K562 (cell line): ENCODE measurements at regions not wholly inside any gene's neighbourhood (a gene's known extent, or its start where the extent isn't known, plus 50 kb on each side); places are given as distances from the start of the nearest gene placed in this dataset.

Source experiments
- ETV6 ChIP-seq, 3 experiments: fragments of 150-350 bp in 1 of 3; sonication (generic) in 1 of 3; formaldehyde crosslinking in 1 of 3; IDR thresholded peaks; 2 replicates each; pipeline versions ENCODE4 v1.6.1 to v1.8.0; 2014 to 2022; ENCODE audit warnings: borderline replicate concordance in 2 of 3, low read depth in 2 of 3, antibody characterized with exemption in 1 of 3, low read length in 1 of 3, mild to moderate bottlenecking in 1 of 3, missing genetic modification reagents in 1 of 3
- EZH2 ChIP-seq: IDR thresholded peaks from 2 replicates; pipeline ENCODE4 v1.6.1; 2012; ENCODE audit warnings: low read depth, mild to moderate bottlenecking, inconsistent platforms, low read length, borderline replicate concordance
- HDAC1 ChIP-seq, 2 experiments: fragments of 450-650 bp; IDR thresholded peaks; 2 replicates each; pipeline ENCODE4 v1.6.1; 2016 to 2017; ENCODE audit warnings: inconsistent platforms in 1 of 2, mild to moderate bottlenecking in 1 of 2, moderate library complexity in 1 of 2
- MAFK ChIP-seq: IDR thresholded peaks from 2 replicates; pipeline ENCODE4 v1.6.1; 2011; ENCODE audit warnings: low read length, improper control_type of control experiment
- POLR2A ChIP-seq: fragments of 450-650 bp; conservative IDR thresholded peaks from 2 replicates; pipeline ENCODE4 v1.6.1; 2016
- REST ChIP-seq, 2 experiments: fragments of 450-650 bp; formaldehyde crosslinking in 1 of 2; IDR thresholded peaks; 2 replicates each; pipeline versions ENCODE4 v1.4.0 to v1.6.1; 2014 to 2020; ENCODE audit warnings: mild to moderate bottlenecking in 2 of 2, borderline replicate concordance in 1 of 2, low read depth in 1 of 2
- ZBTB43 ChIP-seq: sonication (generic); formaldehyde crosslinking; IDR thresholded peaks from 2 replicates; pipeline ENCODE4 v1.8.0; 2023; ENCODE audit warnings: mild to moderate bottlenecking, missing genetic modification reagents
- ZC3H4 ChIP-seq: sonication (generic); formaldehyde crosslinking; IDR thresholded peaks from 2 replicates; pipeline ENCODE4 v1.9.0; 2021; ENCODE audit warnings: missing genetic modification reagents, borderline replicate concordance
- ZNF253 ChIP-seq: fragments of 250-450 bp; sonication (Bioruptor Pico); conservative IDR thresholded peaks from 2 replicates; pipeline ENCODE4 v1.6.1; 2021; ENCODE audit warnings: mild to moderate bottlenecking
- TF ChIP-seq, protein P1 (sequence below), 3 experiments: IDR thresholded peaks in 2 of 3; conservative IDR thresholded peaks in 1 of 3; 2 replicates each; pipeline ENCODE4 v1.5.1; 2011 to 2012; ENCODE audit warnings: low read length in 3 of 3, mild to moderate bottlenecking in 3 of 3, control low read depth in 2 of 3, improper control_type of control experiment in 1 of 3, inconsistent platforms in 1 of 3, low read depth in 1 of 3, mixed read lengths in 1 of 3, moderate library complexity in 1 of 3; ENCODE audit not compliant: insufficient read depth in 2 of 3
- TF ChIP-seq, protein P2 (sequence below), 2 experiments: fragments of 450-650 bp in 1 of 2; IDR thresholded peaks; 2 replicates each; pipeline ENCODE4 v1.6.1; 2011 to 2017; ENCODE audit warnings: low read depth in 2 of 2, antibody characterized with exemption in 1 of 2, borderline replicate concordance in 1 of 2, low read length in 1 of 2, mild to moderate bottlenecking in 1 of 2, mixed read lengths in 1 of 2; ENCODE audit not compliant: control insufficient read depth in 1 of 2

DNA sequence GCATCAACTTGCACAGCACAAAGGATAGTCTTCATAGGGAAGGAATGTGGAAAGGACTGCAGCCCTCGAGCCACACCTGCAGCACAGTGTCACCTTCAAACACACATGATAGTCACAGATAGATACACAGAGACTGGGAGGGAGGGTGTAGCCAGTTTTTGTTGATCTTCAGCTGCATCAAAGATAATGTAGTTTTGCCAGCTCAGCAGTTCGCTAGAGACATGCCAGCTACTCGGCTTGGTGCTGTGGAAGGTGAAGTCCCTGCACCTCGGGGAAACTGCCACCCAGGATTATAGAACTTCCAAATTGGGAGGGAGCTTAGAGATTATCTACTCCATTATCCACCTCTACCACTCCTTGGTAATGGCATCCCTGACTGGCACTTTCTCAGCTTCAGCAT lies 92.9 kb upstream of the PAK3 start:
- TF ChIP-seq ETV6 (IDR thresholded peaks at IDR 0.05; ENCODE audit: borderline replicate concordance in 1 of 2, low read depth in 2 of 2, low read length in 1 of 2) (no peak), ETV6 (CRISPR knock-in tag; IDR thresholded peaks at IDR 0.05; ENCODE audit: borderline replicate concordance) (no peak), REST (IDR thresholded peaks at IDR 0.05; ENCODE audit: borderline replicate concordance) (no peak), REST (CRISPR knock-in tag; IDR thresholded peaks at IDR 0.05; ENCODE audit: low read depth) (no peak), ZBTB43 (no peak), EZH2 (no peak), POLR2A (no peak), MAFK (no peak), HDAC1 (IDR thresholded peaks at IDR 0.05) (no peak), ZC3H4 (CRISPR knock-in tag) (no peak), ZNF253 (no peak)
- TF ChIP-seq, protein P1, sequence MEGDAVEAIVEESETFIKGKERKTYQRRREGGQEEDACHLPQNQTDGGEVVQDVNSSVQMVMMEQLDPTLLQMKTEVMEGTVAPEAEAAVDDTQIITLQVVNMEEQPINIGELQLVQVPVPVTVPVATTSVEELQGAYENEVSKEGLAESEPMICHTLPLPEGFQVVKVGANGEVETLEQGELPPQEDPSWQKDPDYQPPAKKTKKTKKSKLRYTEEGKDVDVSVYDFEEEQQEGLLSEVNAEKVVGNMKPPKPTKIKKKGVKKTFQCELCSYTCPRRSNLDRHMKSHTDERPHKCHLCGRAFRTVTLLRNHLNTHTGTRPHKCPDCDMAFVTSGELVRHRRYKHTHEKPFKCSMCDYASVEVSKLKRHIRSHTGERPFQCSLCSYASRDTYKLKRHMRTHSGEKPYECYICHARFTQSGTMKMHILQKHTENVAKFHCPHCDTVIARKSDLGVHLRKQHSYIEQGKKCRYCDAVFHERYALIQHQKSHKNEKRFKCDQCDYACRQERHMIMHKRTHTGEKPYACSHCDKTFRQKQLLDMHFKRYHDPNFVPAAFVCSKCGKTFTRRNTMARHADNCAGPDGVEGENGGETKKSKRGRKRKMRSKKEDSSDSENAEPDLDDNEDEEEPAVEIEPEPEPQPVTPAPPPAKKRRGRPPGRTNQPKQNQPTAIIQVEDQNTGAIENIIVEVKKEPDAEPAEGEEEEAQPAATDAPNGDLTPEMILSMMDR (IDR thresholded peaks at IDR 0.05 in 2 of 3, conservative IDR thresholded peaks at IDR 0.05 in 1 of 3; ENCODE audit: insufficient read depth in 2 of 3, low read depth in 1 of 3, low read length in 3 of 3): no peak
- TF ChIP-seq, protein P2, sequence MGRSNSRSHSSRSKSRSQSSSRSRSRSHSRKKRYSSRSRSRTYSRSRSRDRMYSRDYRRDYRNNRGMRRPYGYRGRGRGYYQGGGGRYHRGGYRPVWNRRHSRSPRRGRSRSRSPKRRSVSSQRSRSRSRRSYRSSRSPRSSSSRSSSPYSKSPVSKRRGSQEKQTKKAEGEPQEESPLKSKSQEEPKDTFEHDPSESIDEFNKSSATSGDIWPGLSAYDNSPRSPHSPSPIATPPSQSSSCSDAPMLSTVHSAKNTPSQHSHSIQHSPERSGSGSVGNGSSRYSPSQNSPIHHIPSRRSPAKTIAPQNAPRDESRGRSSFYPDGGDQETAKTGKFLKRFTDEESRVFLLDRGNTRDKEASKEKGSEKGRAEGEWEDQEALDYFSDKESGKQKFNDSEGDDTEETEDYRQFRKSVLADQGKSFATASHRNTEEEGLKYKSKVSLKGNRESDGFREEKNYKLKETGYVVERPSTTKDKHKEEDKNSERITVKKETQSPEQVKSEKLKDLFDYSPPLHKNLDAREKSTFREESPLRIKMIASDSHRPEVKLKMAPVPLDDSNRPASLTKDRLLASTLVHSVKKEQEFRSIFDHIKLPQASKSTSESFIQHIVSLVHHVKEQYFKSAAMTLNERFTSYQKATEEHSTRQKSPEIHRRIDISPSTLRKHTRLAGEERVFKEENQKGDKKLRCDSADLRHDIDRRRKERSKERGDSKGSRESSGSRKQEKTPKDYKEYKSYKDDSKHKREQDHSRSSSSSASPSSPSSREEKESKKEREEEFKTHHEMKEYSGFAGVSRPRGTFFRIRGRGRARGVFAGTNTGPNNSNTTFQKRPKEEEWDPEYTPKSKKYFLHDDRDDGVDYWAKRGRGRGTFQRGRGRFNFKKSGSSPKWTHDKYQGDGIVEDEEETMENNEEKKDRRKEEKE (IDR thresholded peaks at IDR 0.05; ENCODE audit: borderline replicate concordance in 1 of 2, control insufficient read depth in 1 of 2, low read depth in 2 of 2, low read length in 1 of 2): no peak
